ACC112 (cell line): ENCODE measurements at regions not wholly inside any gene's neighbourhood (a gene's known extent, or its start where the extent isn't known, plus 50 kb on each side); places are given as distances from the start of the nearest gene placed in this dataset.
"Not testable (repeated sequence)": the region's sequence is repeated elsewhere in the genome, so short reads cannot be mapped to it uniquely, and the experiment has no call there.

Experiments
- H2AFZ ChIP-seq: fragments of 200-600 bp; sonication (generic); one replicate; pipeline ENCODE4 v1.6.0; 2017; ENCODE audit warnings: antibody characterized with exemption, low read length; ENCODE audit not compliant: unreplicated experiment
- H3K27ac ChIP-seq: fragments of 200-600 bp; sonication (generic); 2 replicates; pipeline ENCODE4 v1.5.1; 2014; ENCODE audit warnings: low read depth, mild to moderate bottlenecking, antibody characterized with exemption, low read length, moderate library complexity
- H3K27me3 ChIP-seq: fragments of 200-600 bp; sonication (generic); 2 replicates; pipeline ENCODE4 v1.6.1; 2014; ENCODE audit warnings: mild to moderate bottlenecking, antibody characterized with exemption, low read length, moderate library complexity, mixed read lengths; ENCODE audit not compliant: insufficient read depth
- H3K36me3 ChIP-seq: fragments of 200-600 bp; sonication (generic); 2 replicates; pipeline ENCODE4 v1.6.1; 2016; ENCODE audit warnings: mild to moderate bottlenecking, antibody characterized with exemption, low read length, moderate library complexity, mixed read lengths; ENCODE audit not compliant: insufficient read depth
- H3K4me1 ChIP-seq: fragments of 200-600 bp; sonication (generic); one replicate; pipeline ENCODE4 v1.6.1; 2016; ENCODE audit warnings: low read length, mixed read lengths; ENCODE audit not compliant: insufficient read depth, unreplicated experiment, control insufficient read depth
- H3K4me3 ChIP-seq: fragments of 200-600 bp; sonication (generic); 2 replicates; pipeline ENCODE4 v1.5.1; 2014; ENCODE audit warnings: mild to moderate bottlenecking, low read depth, low read length
- H3K79me2 ChIP-seq: fragments of 200-600 bp; sonication (generic); one replicate; pipeline ENCODE4 v1.6.0; 2016; ENCODE audit warnings: low read length; ENCODE audit not compliant: control insufficient read depth, unreplicated experiment, insufficient read depth

- Histone ChIP-seq H3K79me2 (no peaks in the 10 kb centered on the region), H3K4me3 (no peak overlapping the region), H3K27ac (no peak overlapping the region), H3K4me1 (no peaks in the 10 kb centered on the region), H3K36me3 (no peaks in the 10 kb centered on the region), H3K27me3 (no peaks in the 10 kb centered on the region), H2AFZ (no peak overlapping the region)
Measured at GRCh38 chr9:103574056-103574455, 520.1 kb upstream of the SMC2 start.

DNA sequence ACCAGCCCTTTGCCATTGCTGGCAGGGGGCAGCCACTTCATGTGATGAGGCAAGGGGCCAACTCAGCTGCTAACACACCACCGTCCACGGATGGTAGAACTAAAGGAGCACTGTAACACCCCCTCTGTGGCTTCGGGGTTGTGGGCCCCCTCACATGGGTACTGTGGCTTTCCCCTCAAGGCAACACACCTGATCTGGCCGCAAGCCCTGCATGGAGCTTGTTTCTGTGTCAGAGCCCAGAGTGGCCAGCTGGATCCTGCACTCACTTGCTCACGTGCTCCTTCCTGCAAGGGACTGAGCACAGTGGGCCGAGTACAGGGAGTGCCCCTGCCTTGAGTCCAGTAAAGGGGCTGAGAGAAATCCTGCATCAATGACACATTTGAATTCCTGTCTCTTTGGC is 507.4 kb upstream of the SMC2 start:
- H3K4me1 ChIP-seq: no peaks in the 10 kb centered on the region
- no peaks in the 10 kb centered on the region for H3K36me3 ChIP-seq
- no peak overlapping the region for H2AFZ ChIP-seq
- H3K27ac ChIP-seq: no peak overlapping the region
- no peaks in the 10 kb centered on the region for H3K27me3 ChIP-seq
- H3K4me3 ChIP-seq: no peak overlapping the region
- no peaks in the 10 kb centered on the region for H3K79me2 ChIP-seq

GRCh38 chr9:103601287-103601686 is 492.8 kb upstream of the SMC2 start:
- no peaks in the 10 kb centered on the region for H3K79me2 ChIP-seq

GRCh38 chr9:103611950-103612349 is 482.2 kb upstream of the SMC2 start:
- not testable (repeated sequence) for H3K36me3 ChIP-seq, H3K27me3 ChIP-seq, H2AFZ ChIP-seq, H3K79me2 ChIP-seq, H3K27ac ChIP-seq, H3K4me1 ChIP-seq, H3K4me3 ChIP-seq

More at GRCh38 chr9:103601287-103601686, 492.8 kb upstream of the SMC2 start:
- Histone ChIP-seq H3K36me3 (no peaks in the 10 kb centered on the region), H3K27me3 (no peaks in the 10 kb centered on the region), H3K4me1 (no peaks in the 10 kb centered on the region), H3K27ac (no peak overlapping the region), H2AFZ (no peak overlapping the region), H3K4me3 (no peak overlapping the region)

- H3K27me3 ChIP-seq: no peaks in the 10 kb centered on the region
- no peak overlapping the region for H3K27ac ChIP-seq
- no peaks in the 10 kb centered on the region for H3K36me3 ChIP-seq
- H3K4me3 ChIP-seq: no peak overlapping the region
- no peaks in the 10 kb centered on the region for H3K79me2 ChIP-seq
- no peak overlapping the region for H2AFZ ChIP-seq
- H3K4me1 ChIP-seq: no peaks in the 10 kb centered on the region
Measured at GRCh38 chr9:103615994-103616393, 478.1 kb upstream of the SMC2 start.

- no peaks in the 10 kb centered on the region for H3K27me3 ChIP-seq
- no peak overlapping the region for H3K4me3 ChIP-seq
- no peak overlapping the region for H3K27ac ChIP-seq
- no peaks in the 10 kb centered on the region for H3K36me3 ChIP-seq
- no peak overlapping the region for H2AFZ ChIP-seq
- H3K79me2 ChIP-seq: no peaks in the 10 kb centered on the region
- no peaks in the 10 kb centered on the region for H3K4me1 ChIP-seq
Measured at GRCh38 chr9:103617046-103617445, 477.1 kb upstream of the SMC2 start.

- peak overlapping the region; percentile 22 for H3K4me3 ChIP-seq
- H3K27ac ChIP-seq: no peak overlapping the region
- H2AFZ ChIP-seq: peak overlapping the region; percentile 69
- H3K36me3 ChIP-seq: no peaks in the 10 kb centered on the region
- no peaks in the 10 kb centered on the region for H3K79me2 ChIP-seq
- H3K4me1 ChIP-seq: no peaks in the 10 kb centered on the region
- no peaks in the 10 kb centered on the region for H3K27me3 ChIP-seq
Measured at GRCh38 chr9:103625161-103625804, 468.8 kb upstream of the SMC2 start.

DNA sequence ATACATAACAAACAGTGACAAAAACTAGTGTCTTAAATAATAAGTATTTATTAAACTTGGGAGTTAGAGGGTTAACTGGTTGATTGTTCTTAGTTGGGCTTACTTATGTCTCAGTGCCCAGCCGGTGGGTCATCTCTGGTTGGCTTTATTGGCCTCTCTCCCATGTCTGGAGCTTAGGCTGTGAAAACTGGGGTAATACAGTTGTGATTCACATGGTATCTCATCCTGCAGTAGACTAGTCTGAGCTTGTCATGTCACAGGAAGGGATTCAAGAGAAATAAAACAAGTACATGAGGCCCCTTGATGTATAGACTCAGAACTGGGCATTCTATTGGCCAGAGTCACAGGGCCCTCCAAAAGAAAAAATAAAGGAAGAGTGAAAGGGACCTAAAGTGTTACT is 466.4 kb upstream of the SMC2 start:
- no peak overlapping the region for H3K27ac ChIP-seq
- no peaks in the 10 kb centered on the region for H3K4me1 ChIP-seq
- no peak overlapping the region for H2AFZ ChIP-seq
- H3K79me2 ChIP-seq: no peaks in the 10 kb centered on the region
- no peak overlapping the region for H3K4me3 ChIP-seq
- no peaks in the 10 kb centered on the region for H3K36me3 ChIP-seq
- no peaks in the 10 kb centered on the region for H3K27me3 ChIP-seq

GRCh38 chr9:103649086-103649485 is 445.0 kb upstream of the SMC2 start:
- Histone ChIP-seq H2AFZ (no peak overlapping the region), H3K27ac (no peak overlapping the region), H3K4me3 (no peak overlapping the region), H3K36me3 (no peaks in the 10 kb centered on the region), H3K79me2 (no peaks in the 10 kb centered on the region), H3K27me3 (no peaks in the 10 kb centered on the region), H3K4me1 (no peaks in the 10 kb centered on the region)

GRCh38 chr9:103658156-103658555 is 436.0 kb upstream of the SMC2 start:
- H3K79me2 ChIP-seq: no peaks in the 10 kb centered on the region
- H3K4me1 ChIP-seq: no peaks in the 10 kb centered on the region
- H3K36me3 ChIP-seq: no peaks in the 10 kb centered on the region
- no peak overlapping the region for H2AFZ ChIP-seq
- H3K27ac ChIP-seq: no peak overlapping the region
- no peak overlapping the region for H3K4me3 ChIP-seq
- H3K27me3 ChIP-seq: no peaks in the 10 kb centered on the region

GRCh38 chr9:103660830-103661229 is 433.3 kb upstream of the SMC2 start:
- H3K4me1 ChIP-seq: no peaks in the 10 kb centered on the region
- H3K27ac ChIP-seq: no peak overlapping the region
- H2AFZ ChIP-seq: no peak overlapping the region
- H3K79me2 ChIP-seq: no peaks in the 10 kb centered on the region
- H3K27me3 ChIP-seq: no peaks in the 10 kb centered on the region
- H3K4me3 ChIP-seq: no peak overlapping the region
- no peaks in the 10 kb centered on the region for H3K36me3 ChIP-seq
